Loucy (cell line): ENCODE measurements at regions not wholly inside any gene's neighbourhood (a gene's known extent, or its start where the extent isn't known, plus 50 kb on each side); places are given as distances from the start of the nearest gene placed in this dataset.

ENCODE experiments used
- H2AFZ ChIP-seq: fragments of 200-600 bp; sonication (generic); 2 replicates; pipeline ENCODE4 v1.6.0; 2016; ENCODE audit warnings: antibody characterized with exemption, mild to moderate bottlenecking, low read length, moderate library complexity
- H3F3A ChIP-seq: fragments of 200-600 bp; 2 replicates; pipeline ENCODE4 v1.6.0; 2016; ENCODE audit warnings: antibody characterized with exemption, low read depth, mild to moderate bottlenecking
- H3K27me3 ChIP-seq: fragments of 200-600 bp; sonication (generic); 2 replicates; pipeline ENCODE4 v1.6.1; 2014; ENCODE audit warnings: low read length, mild to moderate bottlenecking; ENCODE audit not compliant: insufficient read depth, poor library complexity, severe bottlenecking
- H3K36me3 ChIP-seq: fragments of 200-600 bp; sonication (generic); 2 replicates; pipeline ENCODE4 v1.6.1; 2016; ENCODE audit warnings: low read length; ENCODE audit not compliant: insufficient read depth
- H3K4me1 ChIP-seq: fragments of 200-600 bp; sonication (generic); 2 replicates; pipeline ENCODE4 v1.5.1; 2014; ENCODE audit warnings: low read length, mild to moderate bottlenecking; ENCODE audit not compliant: insufficient read depth, poor library complexity, severe bottlenecking
- H3K4me2 ChIP-seq: fragments of 200-600 bp; sonication (generic); 2 replicates; pipeline ENCODE4 v1.6.0; 2014; ENCODE audit warnings: antibody characterized with exemption, low read length, low read depth, mild to moderate bottlenecking; ENCODE audit not compliant: poor library complexity, severe bottlenecking
- H3K4me3 ChIP-seq: fragments of 200-600 bp; sonication (generic); 2 replicates; pipeline ENCODE4 v1.5.1; 2014; ENCODE audit warnings: low read length, mild to moderate bottlenecking, mixed read lengths; ENCODE audit not compliant: poor library complexity, severe bottlenecking
- H3K79me2 ChIP-seq: fragments of 200-600 bp; sonication (generic); 2 replicates; pipeline ENCODE4 v1.6.1; 2014; ENCODE audit warnings: low read length; ENCODE audit not compliant: insufficient read depth
- H3K9ac ChIP-seq: fragments of 200-600 bp; sonication (generic); 2 replicates; pipeline ENCODE4 v1.6.0; 2014; ENCODE audit warnings: mild to moderate bottlenecking, low read depth, low read length, moderate library complexity; ENCODE audit not compliant: poor library complexity, severe bottlenecking
- H3K9me2 ChIP-seq: fragments of 200-600 bp; sonication (generic); replicated peaks from 2 replicates; pipeline ENCODE4 v1.6.1; 2016; ENCODE audit warnings: low read depth, low read length, mixed read lengths
- H3K9me3 ChIP-seq: fragments of 200-600 bp; sonication (generic); 2 replicates; pipeline ENCODE4 v1.6.1; 2014; ENCODE audit warnings: mild to moderate bottlenecking, antibody characterized with exemption, low read length, low read depth; ENCODE audit not compliant: insufficient read depth
- H4K20me1 ChIP-seq: fragments of 200-600 bp; sonication (generic); 2 replicates; pipeline ENCODE4 v1.6.0; 2014; ENCODE audit warnings: antibody characterized with exemption, low read length, mild to moderate bottlenecking; ENCODE audit not compliant: insufficient read depth, poor library complexity, severe bottlenecking
- CTCF ChIP-seq: fragments of 200-600 bp; sonication (generic); conservative IDR thresholded peaks from 2 replicates; pipeline ENCODE4 v1.5.1; 2014; ENCODE audit warnings: mild to moderate bottlenecking, antibody characterized with exemption, low read length
- EZH2phosphoT487 ChIP-seq: fragments of 200-600 bp; IDR thresholded peaks from 2 replicates; pipeline ENCODE4 v1.6.1; 2018; ENCODE audit warnings: antibody characterized with exemption, mild to moderate bottlenecking, moderate library complexity, borderline replicate concordance

GRCh38 chr10:2022401-2022800, 285.1 kb upstream of the ADARB2 start:
- Histone ChIP-seq H3K36me3 (no peaks in the 10 kb centered on the region), H3K4me3 (no peak overlapping the region), H3K4me2 (no peak overlapping the region), H3F3A (no peaks in the 10 kb centered on the region), H3K9me2 (no peaks in the 10 kb centered on the region), H3K79me2 (no peaks in the 10 kb centered on the region), H3K27me3 (no peaks in the 10 kb centered on the region), H3K9me3 (no peaks in the 10 kb centered on the region), H2AFZ (no peak overlapping the region), H3K9ac (no peak overlapping the region), H3K4me1 (no peaks in the 10 kb centered on the region), H4K20me1 (no peaks in the 10 kb centered on the region)
- no peak for TF ChIP-seq EZH2phosphoT487
- no peak for TF ChIP-seq CTCF

- H3K27me3 ChIP-seq: no peaks in the 10 kb centered on the region
- H3K4me3 ChIP-seq: no peak overlapping the region
- no peak for TF ChIP-seq CTCF
- TF ChIP-seq EZH2phosphoT487: no peak
- H3K9me3 ChIP-seq: no peaks in the 10 kb centered on the region
- no peaks in the 10 kb centered on the region for H3K4me1 ChIP-seq
- H2AFZ ChIP-seq: no peak overlapping the region
- H3F3A ChIP-seq: no peaks in the 10 kb centered on the region
- no peaks in the 10 kb centered on the region for H3K9me2 ChIP-seq
- no peaks in the 10 kb centered on the region for H4K20me1 ChIP-seq
- H3K36me3 ChIP-seq: no peaks in the 10 kb centered on the region
- no peak overlapping the region for H3K9ac ChIP-seq
- no peaks in the 10 kb centered on the region for H3K79me2 ChIP-seq
- no peak overlapping the region for H3K4me2 ChIP-seq
Measured at GRCh38 chr10:2020836-2021235, 283.5 kb upstream of the ADARB2 start.

GRCh38 chr10:2019803-2020202, 282.5 kb upstream of the ADARB2 start:
- Histone ChIP-seq H3K4me1 (no peaks in the 10 kb centered on the region), H3K36me3 (no peaks in the 10 kb centered on the region), H3K4me3 (no peak overlapping the region), H3K79me2 (no peaks in the 10 kb centered on the region), H3F3A (no peaks in the 10 kb centered on the region), H4K20me1 (no peaks in the 10 kb centered on the region), H2AFZ (no peak overlapping the region), H3K27me3 (no peaks in the 10 kb centered on the region), H3K9me2 (no peaks in the 10 kb centered on the region), H3K9ac (no peak overlapping the region), H3K9me3 (no peaks in the 10 kb centered on the region), H3K4me2 (no peak overlapping the region)
- TF ChIP-seq EZH2phosphoT487: no peak
- TF ChIP-seq CTCF: no peak
